ENCODE measurements at regions not wholly inside any gene's neighbourhood (a gene's known extent, or its start where the extent isn't known, plus 50 kb on each side); places are given as distances from the start of the nearest gene placed in this dataset.

DNA sequence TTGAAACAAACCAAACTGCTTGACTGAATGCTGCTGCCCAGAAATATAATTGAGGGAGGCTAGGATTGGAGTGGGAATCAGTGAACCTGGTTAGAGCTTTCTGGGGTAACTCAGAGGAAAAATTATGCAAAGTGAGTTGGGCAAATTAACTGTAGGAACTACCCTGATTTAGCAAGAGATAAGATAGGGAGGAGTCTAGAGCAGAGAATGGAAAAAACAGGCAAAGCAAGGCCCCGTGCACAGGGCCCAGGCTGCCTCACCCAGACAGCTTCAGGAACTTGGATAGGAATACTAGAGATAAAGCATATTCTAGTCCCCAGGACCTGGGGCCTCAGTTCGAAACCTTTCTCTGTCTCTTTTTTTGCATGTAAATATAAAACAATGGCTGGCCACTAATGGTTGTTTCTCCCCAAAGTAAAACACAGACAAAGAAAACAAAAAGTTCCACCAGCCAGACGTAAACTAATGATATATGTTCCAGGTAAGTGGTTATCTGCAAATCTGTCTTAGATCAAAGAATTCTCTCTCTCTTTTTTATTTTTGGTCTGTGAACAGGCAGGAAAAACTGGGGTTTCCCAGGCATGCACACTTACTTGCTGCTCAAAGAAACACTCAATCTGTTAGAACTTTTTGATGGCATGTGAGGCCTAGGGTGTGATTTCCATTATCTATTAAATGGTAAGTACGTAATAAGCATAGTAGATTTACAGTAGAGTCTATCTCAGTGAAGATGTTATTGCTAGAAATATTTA lies 168.1 kb upstream of the MAP3K1 start:
- Mint-ChIP-seq H3K4me3 (ENCODE audit: unreplicated experiment) (no peak overlapping the region), H3K27me3 (ENCODE audit: unreplicated experiment) (no peaks in the 10 kb centered on the region), H3K9me3 (ENCODE audit: unreplicated experiment) (peaks cover 2% of the 10 kb centered on the region), H3K27ac (ENCODE audit: unreplicated experiment) (no peak overlapping the region), H3K36me3 (ENCODE audit: unreplicated experiment) (no peaks in the 10 kb centered on the region), H3K4me1 (ENCODE audit: low read depth, unreplicated experiment) (peaks cover 7% of the 10 kb centered on the region)
- TF ChIP-seq, protein P1, sequence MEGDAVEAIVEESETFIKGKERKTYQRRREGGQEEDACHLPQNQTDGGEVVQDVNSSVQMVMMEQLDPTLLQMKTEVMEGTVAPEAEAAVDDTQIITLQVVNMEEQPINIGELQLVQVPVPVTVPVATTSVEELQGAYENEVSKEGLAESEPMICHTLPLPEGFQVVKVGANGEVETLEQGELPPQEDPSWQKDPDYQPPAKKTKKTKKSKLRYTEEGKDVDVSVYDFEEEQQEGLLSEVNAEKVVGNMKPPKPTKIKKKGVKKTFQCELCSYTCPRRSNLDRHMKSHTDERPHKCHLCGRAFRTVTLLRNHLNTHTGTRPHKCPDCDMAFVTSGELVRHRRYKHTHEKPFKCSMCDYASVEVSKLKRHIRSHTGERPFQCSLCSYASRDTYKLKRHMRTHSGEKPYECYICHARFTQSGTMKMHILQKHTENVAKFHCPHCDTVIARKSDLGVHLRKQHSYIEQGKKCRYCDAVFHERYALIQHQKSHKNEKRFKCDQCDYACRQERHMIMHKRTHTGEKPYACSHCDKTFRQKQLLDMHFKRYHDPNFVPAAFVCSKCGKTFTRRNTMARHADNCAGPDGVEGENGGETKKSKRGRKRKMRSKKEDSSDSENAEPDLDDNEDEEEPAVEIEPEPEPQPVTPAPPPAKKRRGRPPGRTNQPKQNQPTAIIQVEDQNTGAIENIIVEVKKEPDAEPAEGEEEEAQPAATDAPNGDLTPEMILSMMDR (IDR thresholded peaks at IDR 0.05; ENCODE audit: partially characterized antibody, unreplicated experiment), result no peak
- DNase-seq, result no peak

DNA sequence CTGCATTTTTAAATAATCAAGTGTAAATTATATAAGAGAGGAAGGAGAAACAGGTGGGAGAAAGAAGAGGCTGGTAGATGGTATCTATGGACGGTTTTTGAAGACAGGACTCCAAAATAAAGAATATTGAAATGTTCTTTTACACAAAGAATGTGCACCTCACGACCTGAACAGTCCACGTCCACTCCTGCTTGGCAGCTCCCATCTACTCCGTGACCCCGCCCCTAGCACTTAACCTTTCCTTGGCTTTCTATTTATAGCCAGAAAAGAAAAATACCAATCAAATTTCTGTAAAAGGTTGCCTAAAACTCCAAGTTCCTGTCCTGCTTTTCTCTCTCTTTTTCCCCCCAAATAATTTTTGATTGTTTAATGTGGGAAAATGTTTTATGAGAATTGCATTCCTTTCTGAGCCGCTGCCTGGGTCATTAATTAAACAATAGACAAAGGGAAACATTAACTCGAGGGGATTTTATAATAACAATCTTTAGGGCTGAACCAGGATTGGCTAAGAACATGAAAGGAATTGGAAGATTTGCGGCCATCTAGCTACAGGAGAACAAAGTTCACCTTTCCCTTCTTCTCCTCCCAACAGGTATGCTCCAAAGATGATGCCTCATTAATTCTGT lies 173.6 kb upstream of the MAP3K1 start:
- Mint-ChIP-seq H3K9me3 (ENCODE audit: unreplicated experiment) (no peaks in the 10 kb centered on the region), H3K36me3 (ENCODE audit: unreplicated experiment) (no peaks in the 10 kb centered on the region), H3K4me1 (ENCODE audit: low read depth, unreplicated experiment) (no peaks in the 10 kb centered on the region), H3K27me3 (ENCODE audit: unreplicated experiment) (peaks cover 2% of the 10 kb centered on the region), H3K4me3 (ENCODE audit: unreplicated experiment) (no peak overlapping the region), H3K27ac (ENCODE audit: unreplicated experiment) (no peak overlapping the region)
- DNase-seq, result no peak
- TF ChIP-seq, protein P1 (IDR thresholded peaks at IDR 0.05; ENCODE audit: partially characterized antibody, unreplicated experiment), result no peak

DNA sequence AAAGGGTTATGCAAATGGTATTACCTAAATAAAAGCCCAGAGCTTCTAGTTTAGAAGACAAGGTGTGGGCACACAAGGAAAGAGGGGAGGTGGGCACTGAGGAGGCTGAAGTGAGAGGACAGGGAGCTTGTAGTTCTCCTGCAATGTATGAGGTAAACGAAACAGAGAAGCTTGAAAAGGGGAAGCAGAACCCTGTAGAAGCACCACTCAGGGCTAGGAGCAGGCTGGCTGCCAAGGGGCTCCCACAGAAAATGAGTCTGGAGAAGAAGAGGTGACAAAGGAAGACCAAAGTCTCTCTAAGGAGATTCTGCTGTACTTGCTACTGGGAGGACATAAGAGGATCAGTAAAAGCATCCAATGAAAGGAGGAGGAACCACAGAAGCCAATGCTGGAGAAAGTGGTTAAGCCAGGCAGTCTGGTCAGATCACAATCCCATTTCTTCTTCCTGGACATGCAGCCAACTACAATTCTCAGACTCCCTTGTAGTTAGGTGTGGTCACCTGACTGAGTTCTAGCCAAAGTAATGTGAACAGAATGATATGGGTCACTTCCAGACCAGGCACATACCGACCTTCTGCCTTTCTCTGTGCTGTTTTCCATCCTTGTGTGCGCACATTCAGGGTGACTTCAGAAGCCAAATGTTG lies 174.5 kb upstream of the MAP3K1 start:
- Mint-ChIP-seq H3K4me3 (ENCODE audit: unreplicated experiment) (no peak overlapping the region), H3K27me3 (ENCODE audit: unreplicated experiment) (peaks cover 2% of the 10 kb centered on the region), H3K9me3 (ENCODE audit: unreplicated experiment) (no peaks in the 10 kb centered on the region), H3K27ac (ENCODE audit: unreplicated experiment) (no peak overlapping the region), H3K4me1 (ENCODE audit: low read depth, unreplicated experiment) (no peaks in the 10 kb centered on the region), H3K36me3 (ENCODE audit: unreplicated experiment) (no peaks in the 10 kb centered on the region)
- DNase-seq, result no peak
- TF ChIP-seq, protein P1 (IDR thresholded peaks at IDR 0.05; ENCODE audit: partially characterized antibody, unreplicated experiment), result no peak

DNA sequence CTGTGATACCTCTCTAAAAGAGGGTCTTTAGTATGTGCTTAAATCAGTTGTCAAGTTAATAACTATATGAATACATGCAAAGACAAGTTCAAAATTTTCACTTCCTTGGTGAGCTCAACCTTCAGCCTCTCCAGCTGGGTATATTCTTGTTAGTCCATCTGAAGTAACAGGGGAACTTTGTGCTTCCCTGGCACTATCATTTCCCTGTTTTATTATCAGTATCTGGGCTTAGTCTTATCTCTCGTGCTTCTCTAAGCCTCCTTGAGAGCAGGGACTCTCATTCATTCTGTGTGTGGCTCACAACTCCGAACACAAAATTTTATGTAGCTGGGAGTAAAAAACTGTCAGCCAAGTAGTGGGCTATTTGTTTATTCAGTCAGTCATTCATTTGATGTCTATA lies 175.9 kb upstream of the MAP3K1 start:
- DNase-seq, result no peak

More for the DNA sequence above, 175.9 kb upstream of the MAP3K1 start:
- Mint-ChIP-seq H3K27me3 (ENCODE audit: unreplicated experiment) (peaks cover 2% of the 10 kb centered on the region), H3K27ac (ENCODE audit: unreplicated experiment) (no peak overlapping the region), H3K9me3 (ENCODE audit: unreplicated experiment) (no peaks in the 10 kb centered on the region), H3K36me3 (ENCODE audit: unreplicated experiment) (no peaks in the 10 kb centered on the region), H3K4me3 (ENCODE audit: unreplicated experiment) (no peak overlapping the region), H3K4me1 (ENCODE audit: low read depth, unreplicated experiment) (no peaks in the 10 kb centered on the region)
- TF ChIP-seq, protein P1 (IDR thresholded peaks at IDR 0.05; ENCODE audit: partially characterized antibody, unreplicated experiment), result no peak

All from glutamatergic neuron (in vitro differentiated cells).